ENCODE measurements at regions not wholly inside any gene's neighbourhood (a gene's known extent, or its start where the extent isn't known, plus 50 kb on each side); places are given as distances from the start of the nearest gene placed in this dataset.

DNA sequence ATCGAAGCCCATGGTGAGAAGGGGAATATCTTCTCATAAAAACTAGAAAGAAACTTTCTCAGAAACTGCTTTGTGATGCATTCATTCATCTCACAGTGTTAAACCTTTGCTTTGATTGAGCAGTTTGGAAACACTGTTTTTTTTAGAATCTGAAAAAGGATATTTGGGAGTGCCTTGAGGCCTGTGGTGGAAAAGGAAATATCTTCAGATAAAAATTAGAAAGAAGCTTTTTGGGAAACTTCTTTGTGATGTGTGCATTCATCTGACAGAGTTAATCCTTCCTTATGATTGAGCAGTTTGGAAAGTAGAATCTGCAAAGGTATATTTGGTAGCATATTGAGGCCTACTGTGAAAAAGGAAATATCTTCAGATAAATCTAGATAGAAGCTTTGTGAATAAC is 1594.9 kb downstream of the UQCRFS1 start:
- DNase-seq (ENCODE audit: low read depth), result no peak

GRCh38 chr19:27580906-27581305 is 1632.0 kb downstream of the UQCRFS1 start:
- DNase-seq (ENCODE audit: low read depth), result no peak
